Liver (tissue), 3 donors: ENCODE measurements at regions not wholly inside any gene's neighbourhood (a gene's known extent, or its start where the extent isn't known, plus 50 kb on each side); places are given as distances from the start of the nearest gene placed in this dataset.

Experiments used
- ATF3 ChIP-seq: IDR thresholded peaks from 2 replicates; pipeline ENCODE4 v1.6.1; 2016; ENCODE audit warnings: antibody characterized with exemption
- CTCF ChIP-seq: fragments of 150-350 bp; IDR thresholded peaks from 2 replicates; pipeline ENCODE4 v1.5.1; 2017; ENCODE audit warnings: improper control_type of control experiment, low read depth, low read length; ENCODE audit not compliant: missing input control
- FOXA1 ChIP-seq: IDR thresholded peaks from 2 replicates; pipeline ENCODE4 v1.6.1; 2016; ENCODE audit warnings: antibody characterized with exemption
- JUND ChIP-seq, 2 donors: IDR thresholded peaks; 2 replicates each; pipeline ENCODE4 v1.6.1; 2016; ENCODE audit warnings: antibody characterized with exemption in 2 of 2
- NR2F2 ChIP-seq: IDR thresholded peaks from 2 replicates; pipeline ENCODE4 v1.6.1; 2016; ENCODE audit warnings: antibody characterized with exemption
- TF ChIP-seq, protein P1 (sequence below): IDR thresholded peaks from 2 replicates; pipeline ENCODE4 v1.6.1; 2016; ENCODE audit warnings: antibody characterized with exemption, mild to moderate bottlenecking
- donor health status: healthy.
- donor health status: healthy.

GRCh38 chr7:98536803-98537202 lies 80.3 kb upstream of the NPTX2 start:
- TF ChIP-seq JUND (IDR thresholded peaks at IDR 0.05) (no peak), CTCF (no peak), NR2F2 (no peak), ATF3 (no peak), FOXA1 (no peak)
- TF ChIP-seq, protein P1, sequence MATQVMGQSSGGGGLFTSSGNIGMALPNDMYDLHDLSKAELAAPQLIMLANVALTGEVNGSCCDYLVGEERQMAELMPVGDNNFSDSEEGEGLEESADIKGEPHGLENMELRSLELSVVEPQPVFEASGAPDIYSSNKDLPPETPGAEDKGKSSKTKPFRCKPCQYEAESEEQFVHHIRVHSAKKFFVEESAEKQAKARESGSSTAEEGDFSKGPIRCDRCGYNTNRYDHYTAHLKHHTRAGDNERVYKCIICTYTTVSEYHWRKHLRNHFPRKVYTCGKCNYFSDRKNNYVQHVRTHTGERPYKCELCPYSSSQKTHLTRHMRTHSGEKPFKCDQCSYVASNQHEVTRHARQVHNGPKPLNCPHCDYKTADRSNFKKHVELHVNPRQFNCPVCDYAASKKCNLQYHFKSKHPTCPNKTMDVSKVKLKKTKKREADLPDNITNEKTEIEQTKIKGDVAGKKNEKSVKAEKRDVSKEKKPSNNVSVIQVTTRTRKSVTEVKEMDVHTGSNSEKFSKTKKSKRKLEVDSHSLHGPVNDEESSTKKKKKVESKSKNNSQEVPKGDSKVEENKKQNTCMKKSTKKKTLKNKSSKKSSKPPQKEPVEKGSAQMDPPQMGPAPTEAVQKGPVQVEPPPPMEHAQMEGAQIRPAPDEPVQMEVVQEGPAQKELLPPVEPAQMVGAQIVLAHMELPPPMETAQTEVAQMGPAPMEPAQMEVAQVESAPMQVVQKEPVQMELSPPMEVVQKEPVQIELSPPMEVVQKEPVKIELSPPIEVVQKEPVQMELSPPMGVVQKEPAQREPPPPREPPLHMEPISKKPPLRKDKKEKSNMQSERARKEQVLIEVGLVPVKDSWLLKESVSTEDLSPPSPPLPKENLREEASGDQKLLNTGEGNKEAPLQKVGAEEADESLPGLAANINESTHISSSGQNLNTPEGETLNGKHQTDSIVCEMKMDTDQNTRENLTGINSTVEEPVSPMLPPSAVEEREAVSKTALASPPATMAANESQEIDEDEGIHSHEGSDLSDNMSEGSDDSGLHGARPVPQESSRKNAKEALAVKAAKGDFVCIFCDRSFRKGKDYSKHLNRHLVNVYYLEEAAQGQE = no peak
